ENCODE measurements at regions not wholly inside any gene's neighbourhood (a gene's known extent, or its start where the extent isn't known, plus 50 kb on each side); places are given as distances from the start of the nearest gene placed in this dataset.

GRCh38 chr2:183872131-183872530 lies 726.2 kb upstream of the ZNF804A start:
- TF ChIP-seq, protein P1, sequence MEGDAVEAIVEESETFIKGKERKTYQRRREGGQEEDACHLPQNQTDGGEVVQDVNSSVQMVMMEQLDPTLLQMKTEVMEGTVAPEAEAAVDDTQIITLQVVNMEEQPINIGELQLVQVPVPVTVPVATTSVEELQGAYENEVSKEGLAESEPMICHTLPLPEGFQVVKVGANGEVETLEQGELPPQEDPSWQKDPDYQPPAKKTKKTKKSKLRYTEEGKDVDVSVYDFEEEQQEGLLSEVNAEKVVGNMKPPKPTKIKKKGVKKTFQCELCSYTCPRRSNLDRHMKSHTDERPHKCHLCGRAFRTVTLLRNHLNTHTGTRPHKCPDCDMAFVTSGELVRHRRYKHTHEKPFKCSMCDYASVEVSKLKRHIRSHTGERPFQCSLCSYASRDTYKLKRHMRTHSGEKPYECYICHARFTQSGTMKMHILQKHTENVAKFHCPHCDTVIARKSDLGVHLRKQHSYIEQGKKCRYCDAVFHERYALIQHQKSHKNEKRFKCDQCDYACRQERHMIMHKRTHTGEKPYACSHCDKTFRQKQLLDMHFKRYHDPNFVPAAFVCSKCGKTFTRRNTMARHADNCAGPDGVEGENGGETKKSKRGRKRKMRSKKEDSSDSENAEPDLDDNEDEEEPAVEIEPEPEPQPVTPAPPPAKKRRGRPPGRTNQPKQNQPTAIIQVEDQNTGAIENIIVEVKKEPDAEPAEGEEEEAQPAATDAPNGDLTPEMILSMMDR (conservative IDR thresholded peaks at IDR 0.05; ENCODE audit: low read depth, low read length) = no peak
- TF ChIP-seq EZH2phosphoT487 (IDR thresholded peaks at IDR 0.05; ENCODE audit: borderline replicate concordance, low read length) = no peak
